DOHH2 (cell line): ENCODE measurements at regions not wholly inside any gene's neighbourhood (a gene's known extent, or its start where the extent isn't known, plus 50 kb on each side); places are given as distances from the start of the nearest gene placed in this dataset.
"Not testable (repeated sequence)": the region's sequence is repeated elsewhere in the genome, so short reads cannot be mapped to it uniquely, and the experiment has no call there.

ENCODE experiments used
- H3F3A ChIP-seq: fragments of 200-600 bp; sonication (generic), shearing (Covaris generic); 2 replicates; pipeline ENCODE4 v1.6.0; 2016; ENCODE audit warnings: antibody characterized with exemption, mild to moderate bottlenecking; ENCODE audit not compliant: control insufficient read depth, insufficient read depth
- H3K27ac ChIP-seq: fragments of 200-600 bp; sonication (generic); 2 replicates; pipeline ENCODE4 v1.5.1; 2014; ENCODE audit warnings: low read depth, mild to moderate bottlenecking, low read length, moderate library complexity
- H3K27me3 ChIP-seq: fragments of 200-600 bp; sonication (generic); 2 replicates; pipeline ENCODE4 v1.6.1; 2014; ENCODE audit warnings: mild to moderate bottlenecking, low read length, mixed read lengths; ENCODE audit not compliant: control insufficient read depth
- H3K36me3 ChIP-seq: fragments of 200-600 bp; sonication (generic); 2 replicates; pipeline ENCODE4 v1.6.1; 2014; ENCODE audit warnings: mild to moderate bottlenecking, low read length, moderate library complexity, mixed read lengths; ENCODE audit not compliant: control insufficient read depth
- H3K4me1 ChIP-seq: fragments of 200-600 bp; sonication (generic); 2 replicates; pipeline ENCODE4 v1.6.1; 2014; ENCODE audit warnings: mild to moderate bottlenecking, low read length, mixed read lengths; ENCODE audit not compliant: control insufficient read depth
- H3K4me2 ChIP-seq: fragments of 200-600 bp; sonication (generic); 2 replicates; pipeline ENCODE4 v1.6.0; 2014; ENCODE audit warnings: mild to moderate bottlenecking, low read length, moderate library complexity
- H3K4me3 ChIP-seq: fragments of 200-600 bp; sonication (generic); 2 replicates; pipeline ENCODE4 v1.5.1; 2014; ENCODE audit warnings: mild to moderate bottlenecking, low read length, mixed read lengths
- H3K79me2 ChIP-seq: fragments of 200-600 bp; sonication (generic); 2 replicates; pipeline ENCODE4 v1.6.1; 2014; ENCODE audit warnings: mild to moderate bottlenecking, low read length, mixed read lengths; ENCODE audit not compliant: control insufficient read depth
- H3K9me2 ChIP-seq: fragments of 200-600 bp; sonication (generic); replicated peaks from 2 replicates; pipeline ENCODE4 v1.6.1; 2014; ENCODE audit warnings: mild to moderate bottlenecking, low read length, mixed read lengths; ENCODE audit not compliant: control insufficient read depth
- H3K9me3 ChIP-seq: fragments of 200-600 bp; sonication (generic); 2 replicates; pipeline ENCODE4 v1.6.1; 2014; ENCODE audit warnings: antibody characterized with exemption, low read length, mixed read lengths; ENCODE audit not compliant: control insufficient read depth, insufficient read depth
- H4K20me1 ChIP-seq: fragments of 200-600 bp; sonication (generic); 2 replicates; pipeline ENCODE4 v1.6.0; 2014; ENCODE audit warnings: low read depth, mild to moderate bottlenecking, antibody characterized with exemption, low read length, moderate library complexity; ENCODE audit not compliant: control insufficient read depth, insufficient read depth
- CTCF ChIP-seq: fragments of 200-600 bp; sonication (generic); IDR thresholded peaks from one replicate; pipeline ENCODE4 v1.5.1; 2014; ENCODE audit warnings: antibody characterized with exemption, mild to moderate bottlenecking, low read depth, low read length; ENCODE audit not compliant: poor library complexity, severe bottlenecking
- EZH2phosphoT487 ChIP-seq: fragments of 200-600 bp; sonication (generic); IDR thresholded peaks from 2 replicates; pipeline ENCODE4 v1.6.1; 2017; ENCODE audit warnings: borderline replicate concordance, mild to moderate bottlenecking, antibody characterized with exemption, low read length, moderate library complexity, mixed read lengths

GRCh38 chr3:110974902-110975301, 96.7 kb upstream of the NECTIN3 start:
- no peak overlapping the region for H3K4me3 ChIP-seq
- no peaks in the 10 kb centered on the region for H3K4me1 ChIP-seq
- no peak overlapping the region for H3K4me2 ChIP-seq
- no peak for TF ChIP-seq EZH2phosphoT487
- no peak for TF ChIP-seq CTCF
- no peak overlapping the region for H3K27ac ChIP-seq
- H3K27me3 ChIP-seq, result no peaks in the 10 kb centered on the region
- no peaks in the 10 kb centered on the region for H3K79me2 ChIP-seq
- H3F3A ChIP-seq, result no peaks in the 10 kb centered on the region
- no peaks in the 10 kb centered on the region for H3K9me3 ChIP-seq
- no peaks in the 10 kb centered on the region for H3K36me3 ChIP-seq
- no peaks in the 10 kb centered on the region for H4K20me1 ChIP-seq
- H3K9me2 ChIP-seq, result no peaks in the 10 kb centered on the region

- TF ChIP-seq EZH2phosphoT487, result no peak
- no peak for TF ChIP-seq CTCF
- no peak overlapping the region for H3K4me3 ChIP-seq
Observed at GRCh38 chr3:110984456-110985250, 87.0 kb upstream of the NECTIN3 start.

GRCh38 chr3:110989446-110989845, 82.2 kb upstream of the NECTIN3 start:
- Histone ChIP-seq H3K27ac (no peak overlapping the region), H4K20me1 (no peaks in the 10 kb centered on the region), H3K36me3 (no peaks in the 10 kb centered on the region), H3F3A (no peaks in the 10 kb centered on the region), H3K4me3 (no peak overlapping the region), H3K4me2 (no peak overlapping the region), H3K9me3 (0 out of 2 replicates have a peak, but pooled peaks cover 2% of the 10 kb centered on the region), H3K9me2 (no peaks in the 10 kb centered on the region), H3K4me1 (no peaks in the 10 kb centered on the region), H3K79me2 (no peaks in the 10 kb centered on the region), H3K27me3 (no peaks in the 10 kb centered on the region)
- no peak for TF ChIP-seq EZH2phosphoT487

More at GRCh38 chr3:110984456-110985250, 87.0 kb upstream of the NECTIN3 start:
- Histone ChIP-seq H3K4me2 (no peak overlapping the region), H3K4me1 (no peaks in the 10 kb centered on the region), H3K36me3 (no peaks in the 10 kb centered on the region), H3K9me2 (no peaks in the 10 kb centered on the region), H3K79me2 (no peaks in the 10 kb centered on the region), H4K20me1 (no peaks in the 10 kb centered on the region), H3K27me3 (no peaks in the 10 kb centered on the region), H3F3A (no peaks in the 10 kb centered on the region), H3K9me3 (0 out of 2 replicates have a peak, but pooled peaks cover 2% of the 10 kb centered on the region), H3K27ac (no peak overlapping the region)

GRCh38 chr3:110995461-110996231, 76.0 kb upstream of the NECTIN3 start:
- H3K9me2 ChIP-seq, result no peaks in the 10 kb centered on the region
- no peaks in the 10 kb centered on the region for H3K9me3 ChIP-seq
- H3K79me2 ChIP-seq, result no peaks in the 10 kb centered on the region
- no peaks in the 10 kb centered on the region for H3F3A ChIP-seq
- no peak overlapping the region for H3K4me3 ChIP-seq
- H3K4me2 ChIP-seq, result no peak overlapping the region
- no peaks in the 10 kb centered on the region for H3K36me3 ChIP-seq
- H3K27me3 ChIP-seq, result no peaks in the 10 kb centered on the region
- no peaks in the 10 kb centered on the region for H4K20me1 ChIP-seq
- TF ChIP-seq CTCF (no peak), EZH2phosphoT487 (no peak)
- H3K27ac ChIP-seq, result no peak overlapping the region
- H3K4me1 ChIP-seq, result no peaks in the 10 kb centered on the region

GRCh38 chr3:110998766-110999165, 72.8 kb upstream of the NECTIN3 start:
- H3K79me2 ChIP-seq, H3K9me3 ChIP-seq, H3K36me3 ChIP-seq, H3K4me1 ChIP-seq, H3F3A ChIP-seq, H3K4me3 ChIP-seq, H4K20me1 ChIP-seq, H3K27ac ChIP-seq, H3K27me3 ChIP-seq, H3K4me2 ChIP-seq, H3K9me2 ChIP-seq: not testable (repeated sequence)
